Astrocyte of the cerebellum (primary cell): ENCODE measurements at regions not wholly inside any gene's neighbourhood (a gene's known extent, or its start where the extent isn't known, plus 50 kb on each side); places are given as distances from the start of the nearest gene placed in this dataset.
A peak's percentile ranks its signal among the peaks of the same experiment; 100 is the strongest.

Experiments
- DNase-seq: peaks from one replicate; pipeline ENCODE4 v3.0.0-alpha.2; 2011; ENCODE audit warnings: low read depth
- H3K4me3 ChIP-seq: 2 replicates; pipeline ENCODE4 v1.5.1; 2011; ENCODE audit warnings: mild to moderate bottlenecking, low read depth, low read length, moderate library complexity
- CTCF ChIP-seq: IDR thresholded peaks from 2 replicates; pipeline ENCODE4 v1.5.1; 2012; ENCODE audit warnings: low read length, low read depth, moderate library complexity, mild to moderate bottlenecking; ENCODE audit errors: missing control alignments
- in situ Hi-C: cut with HindIII; loops from 2 replicates; pipeline ENCODE4 v1.10.0; 2017; ENCODE audit warnings: low sequenced_read_pairs

GRCh38 chr7:26599982-26600381 lies 264.4 kb downstream of the SKAP2 start:
- H3K4me3 ChIP-seq = no peak overlapping the region
- in situ Hi-C loops = no loop called here
- no peak for TF ChIP-seq CTCF
- DNase-seq = no peak

GRCh38 chr7:26600411-26600810 lies 264.0 kb downstream of the SKAP2 start:
- DNase-seq = no peak

GRCh38 chr7:26603631-26604030 lies 260.8 kb downstream of the SKAP2 start:
- no peak overlapping the region for H3K4me3 ChIP-seq
- in situ Hi-C loops = no loop called here
- no peak for TF ChIP-seq CTCF
- peak; percentile 4 for DNase-seq

More at GRCh38 chr7:26600411-26600810, 264.0 kb downstream of the SKAP2 start:
- in situ Hi-C loops = no loop called here
- no peak for TF ChIP-seq CTCF
- H3K4me3 ChIP-seq = no peak overlapping the region

- DNase-seq = no peak
- H3K4me3 ChIP-seq = no peak overlapping the region
- no peak for TF ChIP-seq CTCF
- in situ Hi-C loops = no loop called here
These were observed 256.0 kb downstream of the SKAP2 start for GRCh38 chr7:26608402-26608801.

GRCh38 chr7:26609082-26609481 lies 255.3 kb downstream of the SKAP2 start:
- no peak for DNase-seq
- in situ Hi-C loops = no loop called here
- no peak for TF ChIP-seq CTCF

GRCh38 chr7:26609532-26609931 lies 254.9 kb downstream of the SKAP2 start:
- DNase-seq = no peak
- H3K4me3 ChIP-seq = no peak overlapping the region
- TF ChIP-seq CTCF = no peak
- in situ Hi-C loops = no loop called here

More at GRCh38 chr7:26609082-26609481, 255.3 kb downstream of the SKAP2 start:
- no peak overlapping the region for H3K4me3 ChIP-seq

- in situ Hi-C loops = no loop called here
- no peak for DNase-seq
- H3K4me3 ChIP-seq = no peak overlapping the region
- TF ChIP-seq CTCF = no peak
These were observed 251.6 kb downstream of the SKAP2 start for GRCh38 chr7:26612742-26613141.
